GM18505 (cell line): ENCODE measurements at regions not wholly inside any gene's neighbourhood (a gene's known extent, or its start where the extent isn't known, plus 50 kb on each side); places are given as distances from the start of the nearest gene placed in this dataset.

ENCODE experiments used
- ATAC-seq: cut with Tn5 transposase; IDR thresholded peaks from one replicate; pipeline ENCODE4 v1.9.1; 2021; ENCODE audit not compliant: unreplicated experiment
- POLR2A ChIP-seq: IDR thresholded peaks from 4 replicates; pipeline ENCODE4 v1.6.1; 2011; ENCODE audit warnings: borderline replicate concordance; ENCODE audit not compliant: insufficient read depth, insufficient read length; ENCODE audit errors: extremely low read depth

- no peak for ATAC-seq
Measured at GRCh38 chr1:55604179-55604578, 389.0 kb upstream of the USP24 start.

GRCh38 chr1:55600242-55600641, 385.1 kb upstream of the USP24 start:
- no peak for ATAC-seq
- no peak for TF ChIP-seq POLR2A

More at GRCh38 chr1:55604179-55604578, 389.0 kb upstream of the USP24 start:
- TF ChIP-seq POLR2A = no peak

- no peak for ATAC-seq
- TF ChIP-seq POLR2A = no peak
Measured at GRCh38 chr1:55597910-55598309, 382.7 kb upstream of the USP24 start.

- ATAC-seq = no peak
- TF ChIP-seq POLR2A = no peak
Measured at GRCh38 chr1:55594701-55595100, 379.5 kb upstream of the USP24 start.

GRCh38 chr1:55593298-55593697, 378.1 kb upstream of the USP24 start:
- no peak for TF ChIP-seq POLR2A
- no peak for ATAC-seq

- no peak for TF ChIP-seq POLR2A
- no peak for ATAC-seq
Measured at GRCh38 chr1:55592122-55592521, 377.0 kb upstream of the USP24 start.

- no peak for TF ChIP-seq POLR2A
- ATAC-seq = no peak
Measured at GRCh38 chr1:55589671-55590297, 374.6 kb upstream of the USP24 start.

GRCh38 chr1:55588309-55588708, 373.1 kb upstream of the USP24 start:
- TF ChIP-seq POLR2A = no peak
- ATAC-seq = no peak

- ATAC-seq = no peak
- TF ChIP-seq POLR2A = no peak
Measured at GRCh38 chr1:55586771-55587170, 371.6 kb upstream of the USP24 start.

- no peak for TF ChIP-seq POLR2A
- no peak for ATAC-seq
Measured at GRCh38 chr1:55585402-55585792, 370.2 kb upstream of the USP24 start.

GRCh38 chr1:55584526-55585401, 369.6 kb upstream of the USP24 start:
- ATAC-seq = no peak
- no peak for TF ChIP-seq POLR2A

- no peak for TF ChIP-seq POLR2A
- ATAC-seq = no peak
Measured at GRCh38 chr1:55582084-55582483, 366.9 kb upstream of the USP24 start.

- no peak for TF ChIP-seq POLR2A
Measured at GRCh38 chr1:55580845-55581332, 365.7 kb upstream of the USP24 start.

More at GRCh38 chr1:55580845-55581332, 365.7 kb upstream of the USP24 start:
- ATAC-seq = no peak
